ENCODE measurements at regions not wholly inside any gene's neighbourhood (a gene's known extent, or its start where the extent isn't known, plus 50 kb on each side); places are given as distances from the start of the nearest gene placed in this dataset.

DNA sequence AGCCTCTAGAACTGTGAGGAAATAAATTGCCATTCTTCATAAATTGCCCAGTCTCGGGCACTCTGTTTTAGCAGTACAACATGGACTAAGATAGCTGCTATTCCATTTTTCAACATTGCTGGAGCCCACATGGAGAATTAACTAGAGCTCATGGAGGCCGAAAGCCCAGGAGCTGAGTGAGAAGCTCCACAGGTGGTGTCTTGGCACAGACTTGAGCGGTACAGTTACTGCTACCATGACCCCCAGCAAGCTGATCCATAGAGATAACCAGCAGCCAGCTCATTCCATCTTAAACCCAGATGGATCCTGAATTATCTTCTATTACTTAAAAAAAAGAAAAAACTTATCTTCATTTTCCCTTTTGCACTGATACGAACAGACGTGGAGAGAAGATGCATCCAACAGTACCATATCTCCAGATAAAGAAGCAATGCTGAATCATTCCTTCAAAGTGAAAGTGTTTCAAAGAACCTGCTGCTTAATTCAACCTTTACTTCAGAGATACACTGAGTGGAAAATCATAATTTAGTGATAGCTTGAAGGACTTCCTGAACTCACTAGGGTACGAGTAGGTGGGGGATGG is 115.1 kb downstream of the SETD4 start:
- no peaks in the 10 kb centered on the region for H4K20me1 ChIP-seq (ENCODE audit: control insufficient read depth, insufficient read depth, low read depth, low read length)
- H3K79me2 ChIP-seq (ENCODE audit: control insufficient read depth, low read length) = no peaks in the 10 kb centered on the region
- H3K9me2 ChIP-seq (replicated peaks; ENCODE audit: control insufficient read depth, low read length) = no peaks in the 10 kb centered on the region
- H3K4me1 ChIP-seq (ENCODE audit: control insufficient read depth, low read length) = peaks cover 13% of the 10 kb centered on the region
- H3K27ac ChIP-seq (ENCODE audit: low read depth, low read length) = no peak overlapping the region
- no peaks in the 10 kb centered on the region for H3F3A ChIP-seq (ENCODE audit: control insufficient read depth, insufficient read depth)
- H3K27me3 ChIP-seq (ENCODE audit: control insufficient read depth, low read length) = no peaks in the 10 kb centered on the region
- no peak overlapping the region for H3K4me2 ChIP-seq (ENCODE audit: low read length)
- H3K4me3 ChIP-seq (ENCODE audit: low read length) = no peak overlapping the region
- TF ChIP-seq CTCF (IDR thresholded peaks at IDR 0.05; ENCODE audit: low read depth, low read length, poor library complexity, severe bottlenecking) (no peak), EZH2phosphoT487 (IDR thresholded peaks at IDR 0.05; ENCODE audit: borderline replicate concordance, low read length) (no peak)
- no peaks in the 10 kb centered on the region for H3K9me3 ChIP-seq (ENCODE audit: control insufficient read depth, insufficient read depth, low read length)
- no peaks in the 10 kb centered on the region for H3K36me3 ChIP-seq (ENCODE audit: control insufficient read depth, low read length)

GRCh38 chr21:35943752-35944151 is 116.6 kb downstream of the SETD4 start:
- no peak overlapping the region for H3K4me2 ChIP-seq (ENCODE audit: low read length)
- H4K20me1 ChIP-seq (ENCODE audit: control insufficient read depth, insufficient read depth, low read depth, low read length) = no peaks in the 10 kb centered on the region
- no peaks in the 10 kb centered on the region for H3K79me2 ChIP-seq (ENCODE audit: control insufficient read depth, low read length)
- no peaks in the 10 kb centered on the region for H3K36me3 ChIP-seq (ENCODE audit: control insufficient read depth, low read length)
- no peaks in the 10 kb centered on the region for H3K9me3 ChIP-seq (ENCODE audit: control insufficient read depth, insufficient read depth, low read length)
- no peak for TF ChIP-seq CTCF (IDR thresholded peaks at IDR 0.05; ENCODE audit: low read depth, low read length, poor library complexity, severe bottlenecking)
- no peak for TF ChIP-seq EZH2phosphoT487 (IDR thresholded peaks at IDR 0.05; ENCODE audit: borderline replicate concordance, low read length)
- H3K4me1 ChIP-seq (ENCODE audit: control insufficient read depth, low read length) = peaks cover 13% of the 10 kb centered on the region
- H3K4me3 ChIP-seq (ENCODE audit: low read length) = no peak overlapping the region
- H3K9me2 ChIP-seq (replicated peaks; ENCODE audit: control insufficient read depth, low read length) = no peaks in the 10 kb centered on the region
- no peaks in the 10 kb centered on the region for H3K27me3 ChIP-seq (ENCODE audit: control insufficient read depth, low read length)
- H3F3A ChIP-seq (ENCODE audit: control insufficient read depth, insufficient read depth) = no peaks in the 10 kb centered on the region
- no peak overlapping the region for H3K27ac ChIP-seq (ENCODE audit: low read depth, low read length)

- no peaks in the 10 kb centered on the region for H3K79me2 ChIP-seq (ENCODE audit: control insufficient read depth, low read length)
- H4K20me1 ChIP-seq (ENCODE audit: control insufficient read depth, insufficient read depth, low read depth, low read length) = no peaks in the 10 kb centered on the region
- H3K4me2 ChIP-seq (ENCODE audit: low read length) = peak overlapping the region; percentile 29; the same call in 1 of the 2 replicates
- H3F3A ChIP-seq (ENCODE audit: control insufficient read depth, insufficient read depth) = no peaks in the 10 kb centered on the region
- H3K9me3 ChIP-seq (ENCODE audit: control insufficient read depth, insufficient read depth, low read length) = no peaks in the 10 kb centered on the region
- H3K4me1 ChIP-seq (ENCODE audit: control insufficient read depth, low read length) = peaks cover 13% of the 10 kb centered on the region
- H3K9me2 ChIP-seq (replicated peaks; ENCODE audit: control insufficient read depth, low read length) = no peaks in the 10 kb centered on the region
- TF ChIP-seq CTCF (IDR thresholded peaks at IDR 0.05; ENCODE audit: low read depth, low read length, poor library complexity, severe bottlenecking) (no peak), EZH2phosphoT487 (IDR thresholded peaks at IDR 0.05; ENCODE audit: borderline replicate concordance, low read length) (no peak)
- no peaks in the 10 kb centered on the region for H3K27me3 ChIP-seq (ENCODE audit: control insufficient read depth, low read length)
- H3K4me3 ChIP-seq (ENCODE audit: low read length) = no peak overlapping the region
- H3K27ac ChIP-seq (ENCODE audit: low read depth, low read length) = no peak overlapping the region
- H3K36me3 ChIP-seq (ENCODE audit: control insufficient read depth, low read length) = no peaks in the 10 kb centered on the region
Observed at GRCh38 chr21:35942211-35943144, 117.8 kb downstream of the SETD4 start.

Measured in DOHH2 (cell line).